SK-N-SH treated with all-trans-retinoic acid at 6 μM for 48 hours (cell line): ENCODE measurements at regions not wholly inside any gene's neighbourhood (a gene's known extent, or its start where the extent isn't known, plus 50 kb on each side); places are given as distances from the start of the nearest gene placed in this dataset.

Experiments used
- ATAC-seq: fragments of 200-7000 bp; cut with Tn5 transposase; 3 replicates; pipeline ENCODE4 v1.9.1; 2020; ENCODE audit warnings: mild to moderate bottlenecking, moderate library complexity
- ARNTL ChIP-seq: fragments of 450-650 bp; formaldehyde crosslinking; IDR thresholded peaks from 2 replicates; pipeline ENCODE4 v1.5.0; 2020; ENCODE audit warnings: low read depth, mild to moderate bottlenecking, moderate library complexity, borderline replicate concordance
- BACH2 ChIP-seq: fragments of 250-450 bp; sonication (Bioruptor Pico); IDR thresholded peaks from 2 replicates; pipeline ENCODE4 v1.9.0; 2021; ENCODE audit warnings: mild to moderate bottlenecking, borderline replicate concordance
- CREB5 ChIP-seq: fragments of 250-450 bp; sonication (Bioruptor Pico); IDR thresholded peaks from 2 replicates; pipeline ENCODE4 v1.5.1; 2020; ENCODE audit warnings: low read depth, mild to moderate bottlenecking, moderate library complexity
- CSDC2 ChIP-seq: fragments of 250-450 bp; sonication (Bioruptor Pico); IDR thresholded peaks from 2 replicates; pipeline ENCODE4 v1.5.0; 2020; ENCODE audit warnings: mild to moderate bottlenecking, moderate library complexity
- ESRRG ChIP-seq: fragments of 250-450 bp; sonication (Bioruptor Pico); IDR thresholded peaks from 2 replicates; pipeline ENCODE4 v1.6.1; 2021; ENCODE audit warnings: mild to moderate bottlenecking
- GLIS3 ChIP-seq: fragments of 250-450 bp; sonication (Bioruptor Pico); IDR thresholded peaks from 2 replicates; pipeline ENCODE4 v1.5.0; 2020; ENCODE audit warnings: mild to moderate bottlenecking, moderate library complexity
- ISL1 ChIP-seq: fragments of 250-450 bp; sonication (Bioruptor Pico); IDR thresholded peaks from 2 replicates; pipeline ENCODE4 v2.1.2; 2022; ENCODE audit warnings: mild to moderate bottlenecking, moderate library complexity
- OSR1 ChIP-seq: fragments of 250-450 bp; sonication (Bioruptor Pico); IDR thresholded peaks from 2 replicates; pipeline ENCODE4 v1.8.0; 2022; ENCODE audit warnings: moderate library complexity, mild to moderate bottlenecking, inconsistent platforms
- PATZ1 ChIP-seq: fragments of 250-450 bp; sonication (Bioruptor Pico); IDR thresholded peaks from 2 replicates; pipeline ENCODE4 v1.8.0; 2020; ENCODE audit warnings: mild to moderate bottlenecking, moderate library complexity, borderline replicate concordance
- POU6F1 ChIP-seq: fragments of 250-450 bp; sonication (Bioruptor Pico); IDR thresholded peaks from 2 replicates; pipeline ENCODE4 v1.8.0; 2021; ENCODE audit warnings: low read depth, mild to moderate bottlenecking, moderate library complexity, borderline replicate concordance
- PPARA ChIP-seq: fragments of 250-450 bp; sonication (Bioruptor Pico); IDR thresholded peaks from 2 replicates; pipeline ENCODE4 v1.5.0; 2020; ENCODE audit warnings: mild to moderate bottlenecking, borderline replicate concordance
- RARB ChIP-seq: fragments of 250-450 bp; sonication (Bioruptor Pico); IDR thresholded peaks from 2 replicates; pipeline ENCODE4 v1.8.0; 2021; ENCODE audit warnings: mild to moderate bottlenecking, moderate library complexity
- SNAI2 ChIP-seq: fragments of 250-450 bp; sonication (Bioruptor Pico); IDR thresholded peaks from 2 replicates; pipeline ENCODE4 v1.5.0; 2020; ENCODE audit warnings: mild to moderate bottlenecking, moderate library complexity
- TCF4 ChIP-seq: fragments of 250-450 bp; sonication (Bioruptor Pico); IDR thresholded peaks from 2 replicates; pipeline ENCODE4 v1.8.0; 2021; ENCODE audit warnings: mild to moderate bottlenecking, moderate library complexity, borderline replicate concordance
- TOX ChIP-seq: fragments of 250-450 bp; sonication (Bioruptor Pico); IDR thresholded peaks from 2 replicates; pipeline ENCODE4 v1.8.0; 2021; ENCODE audit warnings: mild to moderate bottlenecking, moderate library complexity, borderline replicate concordance
- ZC3H10 ChIP-seq: fragments of 250-450 bp; sonication (Bioruptor Pico); IDR thresholded peaks from 2 replicates; pipeline ENCODE4 v1.5.1; 2021; ENCODE audit warnings: mild to moderate bottlenecking, moderate library complexity
- ZFP3 ChIP-seq: fragments of 250-450 bp; sonication (Bioruptor Pico); IDR thresholded peaks from 2 replicates; pipeline ENCODE4 v1.5.0; 2020; ENCODE audit warnings: mild to moderate bottlenecking, moderate library complexity
- ZNF565 ChIP-seq: fragments of 450-650 bp; formaldehyde crosslinking; conservative IDR thresholded peaks from 2 replicates; pipeline ENCODE4 v1.5.0; 2020; ENCODE audit warnings: low read depth, mild to moderate bottlenecking, moderate library complexity
- ZNF70 ChIP-seq: fragments of 450-650 bp; formaldehyde crosslinking; IDR thresholded peaks from 2 replicates; pipeline ENCODE4 v1.5.0; 2020; ENCODE audit warnings: mild to moderate bottlenecking, moderate library complexity
- ZNF8 ChIP-seq: fragments of 450-650 bp; formaldehyde crosslinking; IDR thresholded peaks from 2 replicates; pipeline ENCODE4 v1.5.0; 2020; ENCODE audit warnings: mild to moderate bottlenecking, moderate library complexity
- TF ChIP-seq, protein P1 (sequence below): fragments of 250-450 bp; sonication (Bioruptor Pico); IDR thresholded peaks from 2 replicates; pipeline ENCODE4 v1.5.1; 2021; ENCODE audit warnings: mild to moderate bottlenecking, moderate library complexity
- TF ChIP-seq, protein P2 (sequence below): fragments of 250-450 bp; sonication (Bioruptor Pico); IDR thresholded peaks from 2 replicates; pipeline ENCODE4 v1.5.0; 2020; ENCODE audit warnings: mild to moderate bottlenecking, moderate library complexity

- no peak for TF ChIP-seq ZNF70 (CRISPR knock-in tag)
- TF ChIP-seq TCF4: no peak
- TF ChIP-seq PPARA (CRISPR knock-in tag): no peak
- no peak for TF ChIP-seq ESRRG (CRISPR knock-in tag)
- no peak for TF ChIP-seq CSDC2 (CRISPR knock-in tag)
- TF ChIP-seq SNAI2 (CRISPR knock-in tag): no peak
- TF ChIP-seq ZFP3: no peak
- TF ChIP-seq ZNF565 (CRISPR knock-in tag): no peak
- TF ChIP-seq RARB (CRISPR knock-in tag): no peak
- no peak for TF ChIP-seq OSR1 (CRISPR knock-in tag)
- TF ChIP-seq BACH2 (CRISPR knock-in tag): no peak
- TF ChIP-seq POU6F1 (CRISPR knock-in tag): no peak
- no peak for TF ChIP-seq TOX
- TF ChIP-seq ZC3H10: no peak
- TF ChIP-seq PATZ1: no peak
- TF ChIP-seq, protein P1, sequence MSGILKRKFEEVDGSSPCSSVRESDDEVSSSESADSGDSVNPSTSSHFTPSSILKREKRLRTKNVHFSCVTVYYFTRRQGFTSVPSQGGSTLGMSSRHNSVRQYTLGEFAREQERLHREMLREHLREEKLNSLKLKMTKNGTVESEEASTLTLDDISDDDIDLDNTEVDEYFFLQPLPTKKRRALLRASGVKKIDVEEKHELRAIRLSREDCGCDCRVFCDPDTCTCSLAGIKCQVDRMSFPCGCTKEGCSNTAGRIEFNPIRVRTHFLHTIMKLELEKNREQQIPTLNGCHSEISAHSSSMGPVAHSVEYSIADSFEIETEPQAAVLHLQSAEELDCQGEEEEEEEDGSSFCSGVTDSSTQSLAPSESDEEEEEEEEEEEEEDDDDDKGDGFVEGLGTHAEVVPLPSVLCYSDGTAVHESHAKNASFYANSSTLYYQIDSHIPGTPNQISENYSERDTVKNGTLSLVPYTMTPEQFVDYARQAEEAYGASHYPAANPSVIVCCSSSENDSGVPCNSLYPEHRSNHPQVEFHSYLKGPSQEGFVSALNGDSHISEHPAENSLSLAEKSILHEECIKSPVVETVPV (CRISPR knock-in tag): no peak
- ATAC-seq: no peak
Observed at GRCh38 chr16:26712876-26713275, 353.9 kb upstream of the C16orf82 start.

- ATAC-seq: no peak
- TF ChIP-seq GLIS3: no peak
- TF ChIP-seq, protein P2, sequence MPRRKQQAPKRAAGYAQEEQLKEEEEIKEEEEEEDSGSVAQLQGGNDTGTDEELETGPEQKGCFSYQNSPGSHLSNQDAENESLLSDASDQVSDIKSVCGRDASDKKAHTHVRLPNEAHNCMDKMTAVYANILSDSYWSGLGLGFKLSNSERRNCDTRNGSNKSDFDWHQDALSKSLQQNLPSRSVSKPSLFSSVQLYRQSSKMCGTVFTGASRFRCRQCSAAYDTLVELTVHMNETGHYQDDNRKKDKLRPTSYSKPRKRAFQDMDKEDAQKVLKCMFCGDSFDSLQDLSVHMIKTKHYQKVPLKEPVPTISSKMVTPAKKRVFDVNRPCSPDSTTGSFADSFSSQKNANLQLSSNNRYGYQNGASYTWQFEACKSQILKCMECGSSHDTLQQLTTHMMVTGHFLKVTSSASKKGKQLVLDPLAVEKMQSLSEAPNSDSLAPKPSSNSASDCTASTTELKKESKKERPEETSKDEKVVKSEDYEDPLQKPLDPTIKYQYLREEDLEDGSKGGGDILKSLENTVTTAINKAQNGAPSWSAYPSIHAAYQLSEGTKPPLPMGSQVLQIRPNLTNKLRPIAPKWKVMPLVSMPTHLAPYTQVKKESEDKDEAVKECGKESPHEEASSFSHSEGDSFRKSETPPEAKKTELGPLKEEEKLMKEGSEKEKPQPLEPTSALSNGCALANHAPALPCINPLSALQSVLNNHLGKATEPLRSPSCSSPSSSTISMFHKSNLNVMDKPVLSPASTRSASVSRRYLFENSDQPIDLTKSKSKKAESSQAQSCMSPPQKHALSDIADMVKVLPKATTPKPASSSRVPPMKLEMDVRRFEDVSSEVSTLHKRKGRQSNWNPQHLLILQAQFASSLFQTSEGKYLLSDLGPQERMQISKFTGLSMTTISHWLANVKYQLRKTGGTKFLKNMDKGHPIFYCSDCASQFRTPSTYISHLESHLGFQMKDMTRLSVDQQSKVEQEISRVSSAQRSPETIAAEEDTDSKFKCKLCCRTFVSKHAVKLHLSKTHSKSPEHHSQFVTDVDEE (CRISPR knock-in tag): no peak
- TF ChIP-seq, all 23 proteins: peak for 0
Observed at GRCh38 chr16:26715969-26716368, 350.8 kb upstream of the C16orf82 start.

GRCh38 chr16:26717826-26718225, 348.9 kb upstream of the C16orf82 start:
- no peak for ATAC-seq
- TF ChIP-seq ESRRG (CRISPR knock-in tag) (no peak), ZNF70 (CRISPR knock-in tag) (no peak), ARNTL (no peak), CREB5 (CRISPR knock-in tag) (no peak), PATZ1 (no peak), SNAI2 (CRISPR knock-in tag) (no peak), CSDC2 (CRISPR knock-in tag) (no peak), PPARA (CRISPR knock-in tag) (no peak), TCF4 (no peak), ZNF8 (CRISPR knock-in tag) (no peak), ZFP3 (no peak), ISL1 (no peak), TOX (no peak)
